Mammary epithelial cell (primary cell): ENCODE measurements at regions not wholly inside any gene's neighbourhood (a gene's known extent, or its start where the extent isn't known, plus 50 kb on each side); places are given as distances from the start of the nearest gene placed in this dataset.

Experiments
- CTCF ChIP-seq, 2 donors: IDR thresholded peaks in 1 of 2; conservative IDR thresholded peaks in 1 of 2; 2 replicates each; pipeline ENCODE4 v1.5.1; 2011 to 2012; ENCODE audit warnings: inconsistent platforms in 2 of 2, low read length in 2 of 2, mild to moderate bottlenecking in 2 of 2, control low read depth in 1 of 2, low read depth in 1 of 2; ENCODE audit not compliant: insufficient read depth in 1 of 2; ENCODE audit errors: extremely low read depth in 1 of 2
- EZH2 ChIP-seq: IDR thresholded peaks from 2 replicates; pipeline ENCODE4 v1.6.1; 2012; ENCODE audit warnings: low read length, inconsistent platforms, borderline replicate concordance

- TF ChIP-seq CTCF (conservative IDR thresholded peaks at IDR 0.05 in 1 of 2, IDR thresholded peaks at IDR 0.05 in 1 of 2; ENCODE audit: extremely low read depth in 1 of 2, insufficient read depth in 1 of 2, low read depth in 1 of 2, low read length in 2 of 2) (no peak), EZH2 (no peak)
These were observed 144.0 kb upstream of the RPS23 start for GRCh38 chr5:82422001-82422740.
